ENCODE measurements at regions not wholly inside any gene's neighbourhood (a gene's known extent, or its start where the extent isn't known, plus 50 kb on each side); places are given as distances from the start of the nearest gene placed in this dataset.

GRCh38 chr4:33306131-33306530 is 2586.0 kb downstream of the PCDH7 start:
- H3K4me1 ChIP-seq (ENCODE audit: control insufficient read depth, insufficient read depth, low read length) = no peaks in the 10 kb centered on the region

GRCh38 chr4:33316033-33316432 is 2595.9 kb downstream of the PCDH7 start:
- Histone ChIP-seq H3K36me3 (ENCODE audit: control insufficient read depth, insufficient read depth, low read length) (no peaks in the 10 kb centered on the region), H3K4me1 (ENCODE audit: control insufficient read depth, insufficient read depth, low read length) (no peaks in the 10 kb centered on the region), H3K4me3 (ENCODE audit: low read depth, low read length) (no peak overlapping the region), H3K27me3 (ENCODE audit: control insufficient read depth, insufficient read depth, low read length) (no peaks in the 10 kb centered on the region), H3K27ac (ENCODE audit: low read depth, low read length) (no peak overlapping the region), H3K9me3 (ENCODE audit: control insufficient read depth, insufficient read depth, low read depth, low read length) (peaks cover 18% of the 10 kb centered on the region), H3K9ac (ENCODE audit: low read length) (no peak overlapping the region)

More at GRCh38 chr4:33306131-33306530, 2586.0 kb downstream of the PCDH7 start:
- H3K36me3 ChIP-seq (ENCODE audit: control insufficient read depth, insufficient read depth, low read length) = no peaks in the 10 kb centered on the region
- 0 out of 2 replicates have a peak, but pooled peaks cover 2% of the 10 kb centered on the region for H3K9me3 ChIP-seq (ENCODE audit: control insufficient read depth, insufficient read depth, low read depth, low read length)
- no peaks in the 10 kb centered on the region for H3K27me3 ChIP-seq (ENCODE audit: control insufficient read depth, insufficient read depth, low read length)
- H3K9ac ChIP-seq (ENCODE audit: low read length) = no peak overlapping the region
- H3K27ac ChIP-seq (ENCODE audit: low read depth, low read length) = no peak overlapping the region
- H3K4me3 ChIP-seq (ENCODE audit: low read depth, low read length) = no peak overlapping the region

GRCh38 chr4:33316578-33316977 is 2596.4 kb downstream of the PCDH7 start:
- peaks cover 18% of the 10 kb centered on the region for H3K9me3 ChIP-seq (ENCODE audit: control insufficient read depth, insufficient read depth, low read depth, low read length)
- H3K27me3 ChIP-seq (ENCODE audit: control insufficient read depth, insufficient read depth, low read length) = no peaks in the 10 kb centered on the region
- H3K27ac ChIP-seq (ENCODE audit: low read depth, low read length) = no peak overlapping the region
- no peak overlapping the region for H3K9ac ChIP-seq (ENCODE audit: low read length)
- no peaks in the 10 kb centered on the region for H3K36me3 ChIP-seq (ENCODE audit: control insufficient read depth, insufficient read depth, low read length)
- H3K4me3 ChIP-seq (ENCODE audit: low read depth, low read length) = no peak overlapping the region
- H3K4me1 ChIP-seq (ENCODE audit: control insufficient read depth, insufficient read depth, low read length) = no peaks in the 10 kb centered on the region

GRCh38 chr4:33323393-33323792 is 2603.2 kb downstream of the PCDH7 start:
- Histone ChIP-seq H3K9me3 (ENCODE audit: control insufficient read depth, insufficient read depth, low read depth, low read length) (no peaks in the 10 kb centered on the region), H3K27ac (ENCODE audit: low read depth, low read length) (no peak overlapping the region), H3K27me3 (ENCODE audit: control insufficient read depth, insufficient read depth, low read length) (no peaks in the 10 kb centered on the region), H3K4me1 (ENCODE audit: control insufficient read depth, insufficient read depth, low read length) (no peaks in the 10 kb centered on the region), H3K4me3 (ENCODE audit: low read depth, low read length) (no peak overlapping the region), H3K9ac (ENCODE audit: low read length) (no peak overlapping the region), H3K36me3 (ENCODE audit: control insufficient read depth, insufficient read depth, low read length) (no peaks in the 10 kb centered on the region)

- H3K9ac ChIP-seq (ENCODE audit: low read length) = no peak overlapping the region
- no peak overlapping the region for H3K27ac ChIP-seq (ENCODE audit: low read depth, low read length)
- H3K9me3 ChIP-seq (ENCODE audit: control insufficient read depth, insufficient read depth, low read depth, low read length) = peaks cover 19% of the 10 kb centered on the region
These were observed 2614.2 kb downstream of the PCDH7 start for GRCh38 chr4:33334416-33334815.

GRCh38 chr4:33339762-33340161 is 2619.6 kb downstream of the PCDH7 start:
- no peaks in the 10 kb centered on the region for H3K4me1 ChIP-seq (ENCODE audit: control insufficient read depth, insufficient read depth, low read length)
- H3K27ac ChIP-seq (ENCODE audit: low read depth, low read length) = no peak overlapping the region
- H3K36me3 ChIP-seq (ENCODE audit: control insufficient read depth, insufficient read depth, low read length) = no peaks in the 10 kb centered on the region
- H3K9ac ChIP-seq (ENCODE audit: low read length) = no peak overlapping the region
- H3K9me3 ChIP-seq (ENCODE audit: control insufficient read depth, insufficient read depth, low read depth, low read length) = peaks cover 4% of the 10 kb centered on the region; the same call in 1 of the 2 replicates
- H3K27me3 ChIP-seq (ENCODE audit: control insufficient read depth, insufficient read depth, low read length) = no peaks in the 10 kb centered on the region
- no peak overlapping the region for H3K4me3 ChIP-seq (ENCODE audit: low read depth, low read length)

More at GRCh38 chr4:33334416-33334815, 2614.2 kb downstream of the PCDH7 start:
- H3K4me1 ChIP-seq (ENCODE audit: control insufficient read depth, insufficient read depth, low read length) = no peaks in the 10 kb centered on the region
- H3K4me3 ChIP-seq (ENCODE audit: low read depth, low read length) = no peak overlapping the region
- H3K27me3 ChIP-seq (ENCODE audit: control insufficient read depth, insufficient read depth, low read length) = no peaks in the 10 kb centered on the region
- no peaks in the 10 kb centered on the region for H3K36me3 ChIP-seq (ENCODE audit: control insufficient read depth, insufficient read depth, low read length)

GRCh38 chr4:33340168-33340567 is 2620.0 kb downstream of the PCDH7 start:
- Histone ChIP-seq H3K9me3 (ENCODE audit: control insufficient read depth, insufficient read depth, low read depth, low read length) (peaks cover 4% of the 10 kb centered on the region; the same call in 1 of the 2 replicates), H3K27ac (ENCODE audit: low read depth, low read length) (no peak overlapping the region), H3K27me3 (ENCODE audit: control insufficient read depth, insufficient read depth, low read length) (no peaks in the 10 kb centered on the region), H3K36me3 (ENCODE audit: control insufficient read depth, insufficient read depth, low read length) (no peaks in the 10 kb centered on the region), H3K9ac (ENCODE audit: low read length) (no peak overlapping the region), H3K4me1 (ENCODE audit: control insufficient read depth, insufficient read depth, low read length) (no peaks in the 10 kb centered on the region), H3K4me3 (ENCODE audit: low read depth, low read length) (no peak overlapping the region)

- Histone ChIP-seq H3K4me1 (ENCODE audit: control insufficient read depth, insufficient read depth, low read length) (no peaks in the 10 kb centered on the region; the same call in 1 of the 2 replicates), H3K27ac (ENCODE audit: low read depth, low read length) (no peak overlapping the region), H3K27me3 (ENCODE audit: control insufficient read depth, insufficient read depth, low read length) (no peaks in the 10 kb centered on the region), H3K36me3 (ENCODE audit: control insufficient read depth, insufficient read depth, low read length) (no peaks in the 10 kb centered on the region), H3K4me3 (ENCODE audit: low read depth, low read length) (no peak overlapping the region), H3K9ac (ENCODE audit: low read length) (no peak overlapping the region), H3K9me3 (ENCODE audit: control insufficient read depth, insufficient read depth, low read depth, low read length) (no peaks in the 10 kb centered on the region)
These were observed 2629.2 kb downstream of the PCDH7 start for GRCh38 chr4:33349376-33349775.

GRCh38 chr4:33357121-33357520 is 2637.0 kb downstream of the PCDH7 start:
- no peaks in the 10 kb centered on the region for H3K4me1 ChIP-seq (ENCODE audit: control insufficient read depth, insufficient read depth, low read length)

GRCh38 chr4:33369446-33369845 is 2649.3 kb downstream of the PCDH7 start:
- Histone ChIP-seq H3K4me3 (ENCODE audit: low read depth, low read length) (no peak overlapping the region), H3K27ac (ENCODE audit: low read depth, low read length) (no peak overlapping the region)

More at GRCh38 chr4:33357121-33357520, 2637.0 kb downstream of the PCDH7 start:
- no peak overlapping the region for H3K27ac ChIP-seq (ENCODE audit: low read depth, low read length)
- no peaks in the 10 kb centered on the region for H3K27me3 ChIP-seq (ENCODE audit: control insufficient read depth, insufficient read depth, low read length)
- H3K9ac ChIP-seq (ENCODE audit: low read length) = no peak overlapping the region
- no peaks in the 10 kb centered on the region for H3K9me3 ChIP-seq (ENCODE audit: control insufficient read depth, insufficient read depth, low read depth, low read length)
- no peak overlapping the region for H3K4me3 ChIP-seq (ENCODE audit: low read depth, low read length)
- no peaks in the 10 kb centered on the region for H3K36me3 ChIP-seq (ENCODE audit: control insufficient read depth, insufficient read depth, low read length)

GRCh38 chr4:33381816-33382215 is 2661.6 kb downstream of the PCDH7 start:
- H3K4me3 ChIP-seq (ENCODE audit: low read depth, low read length) = no peak overlapping the region
- H3K9ac ChIP-seq (ENCODE audit: low read length) = no peak overlapping the region
- no peak overlapping the region for H3K27ac ChIP-seq (ENCODE audit: low read depth, low read length)
- H3K4me1 ChIP-seq (ENCODE audit: control insufficient read depth, insufficient read depth, low read length) = peaks cover 6% of the 10 kb centered on the region
- no peaks in the 10 kb centered on the region for H3K36me3 ChIP-seq (ENCODE audit: control insufficient read depth, insufficient read depth, low read length)
- peaks cover 10% of the 10 kb centered on the region; the same call in 1 of the 2 replicates for H3K9me3 ChIP-seq (ENCODE audit: control insufficient read depth, insufficient read depth, low read depth, low read length)
- H3K27me3 ChIP-seq (ENCODE audit: control insufficient read depth, insufficient read depth, low read length) = no peaks in the 10 kb centered on the region

More at GRCh38 chr4:33369446-33369845, 2649.3 kb downstream of the PCDH7 start:
- Histone ChIP-seq H3K9ac (ENCODE audit: low read length) (no peak overlapping the region), H3K9me3 (ENCODE audit: control insufficient read depth, insufficient read depth, low read depth, low read length) (peaks cover 3% of the 10 kb centered on the region; the same call in 1 of the 2 replicates), H3K27me3 (ENCODE audit: control insufficient read depth, insufficient read depth, low read length) (no peaks in the 10 kb centered on the region), H3K36me3 (ENCODE audit: control insufficient read depth, insufficient read depth, low read length) (no peaks in the 10 kb centered on the region), H3K4me1 (ENCODE audit: control insufficient read depth, insufficient read depth, low read length) (no peaks in the 10 kb centered on the region)
